Upper lobe of left lung (tissue), 6 donors: ENCODE measurements at regions not wholly inside any gene's neighbourhood (a gene's known extent, or its start where the extent isn't known, plus 50 kb on each side); places are given as distances from the start of the nearest gene placed in this dataset.
A peak's percentile ranks its signal among the peaks of the same experiment; 100 is the strongest.

Experiments
- ATAC-seq, 2 donors: fragments of 200-7000 bp; cut with Tn5 transposase; one replicate each; pipeline ENCODE4 v1.9.1; 2022; ENCODE audit warnings: mild to moderate bottlenecking in 2 of 2, moderate library complexity in 2 of 2; ENCODE audit not compliant: low FRiP score in 2 of 2
- DNase-seq, 2 donors: peaks; one replicate each; pipeline ENCODE4 v3.0.0-alpha.2; 2019 to 2020
- H3K27ac ChIP-seq, 4 donors: fragments of 200-600 bp; sonication (generic); one replicate each; pipeline ENCODE4 v1.5.1; 2016 to 2019
- H3K27me3 ChIP-seq, 4 donors: fragments of 200-600 bp; sonication (generic); one replicate each; pipeline ENCODE4 v1.5.1; 2017 to 2019
- H3K36me3 ChIP-seq, 4 donors: fragments of 200-600 bp; sonication (generic); one replicate each; pipeline ENCODE4 v1.5.1; 2016 to 2019
- H3K4me1 ChIP-seq, 4 donors: fragments of 200-600 bp; sonication (generic); one replicate each; pipeline ENCODE4 v1.5.1; 2018 to 2019
- H3K4me3 ChIP-seq, 4 donors: fragments of 200-600 bp; sonication (generic); one replicate each; pipeline ENCODE4 v1.5.1; 2017 to 2019; ENCODE audit warnings: mild to moderate bottlenecking in 2 of 4, moderate library complexity in 1 of 4
- H3K9me3 ChIP-seq, 4 donors: fragments of 200-600 bp; sonication (generic); one replicate each; pipeline ENCODE4 v1.5.1; 2018 to 2019
- EP300 ChIP-seq, 4 donors: sonication (generic); formaldehyde crosslinking; IDR thresholded peaks; one replicate each; pipeline ENCODE4 v1.5.1; 2017; ENCODE audit warnings: antibody characterized with exemption in 4 of 4, control low read depth in 2 of 4
- POLR2A ChIP-seq, 4 donors: fragments of 450-650 bp; IDR thresholded peaks; one replicate each; pipeline ENCODE4 v1.5.1; 2016 to 2017; ENCODE audit warnings: antibody characterized with exemption in 4 of 4, mild to moderate bottlenecking in 2 of 4
- POLR2AphosphoS5 ChIP-seq, 2 donors: sonication (generic); formaldehyde crosslinking; IDR thresholded peaks; one replicate each; pipeline ENCODE4 v1.5.1; 2017; ENCODE audit warnings: antibody characterized with exemption in 2 of 2
- WGBS, 2 donors: methylation state at CpG; one replicate each; pipeline ENCODE4 v1.1.5; 2017 to 2018; 5-methylcytosine and 5-hydroxymethylcytosine counted together
- TF ChIP-seq, protein P1 (sequence below), 6 experiments: fragments of 450-650 bp in 4 of 6; fragments of 200-600 bp in 2 of 6; sonication (generic) in 2 of 6; IDR thresholded peaks; one replicate each; pipeline ENCODE4 v1.5.1; 2016 to 2019; ENCODE audit warnings: antibody characterized with exemption in 6 of 6
- donor health status: DM: no; HTN: no; CAD: no; lungs with moderate emphysema.
- donor health status: DM: no; HTN: yes; CAD: no; lungs with severe emphysema.

DNA sequence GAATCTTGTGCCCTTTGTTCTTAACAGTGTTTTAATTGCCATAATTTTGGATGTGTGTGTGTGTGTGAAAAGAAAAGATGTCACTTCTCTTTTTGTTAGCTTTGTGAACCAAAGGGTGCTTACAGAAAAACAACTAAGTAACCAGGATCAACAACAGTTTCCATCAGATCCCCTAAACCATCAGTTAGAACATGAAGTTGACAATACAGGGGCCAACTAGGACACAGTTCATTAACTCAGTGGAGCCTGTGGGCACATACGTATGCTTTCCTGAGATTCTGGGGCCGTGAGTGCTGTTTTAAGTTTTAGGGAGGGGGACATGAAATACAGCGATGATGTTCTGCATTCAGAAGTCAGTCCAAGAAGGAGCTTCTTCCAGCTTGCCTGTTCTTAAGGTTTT, 133.6 kb downstream of the TLR5 start:
- Histone ChIP-seq H3K4me3 (no peak overlapping the region), H3K9me3 (no peaks in the 10 kb centered on the region), H3K4me1 (peaks cover 0 to 7% (median 3%) of the 10 kb centered on the region in 4 donors), H3K27ac (no peak overlapping the region), H3K36me3 (peaks cover 0 to 19% (median 4%) of the 10 kb centered on the region in 4 donors), H3K27me3 (no peaks in the 10 kb centered on the region)
- no peak for DNase-seq
- TF ChIP-seq, protein P1, sequence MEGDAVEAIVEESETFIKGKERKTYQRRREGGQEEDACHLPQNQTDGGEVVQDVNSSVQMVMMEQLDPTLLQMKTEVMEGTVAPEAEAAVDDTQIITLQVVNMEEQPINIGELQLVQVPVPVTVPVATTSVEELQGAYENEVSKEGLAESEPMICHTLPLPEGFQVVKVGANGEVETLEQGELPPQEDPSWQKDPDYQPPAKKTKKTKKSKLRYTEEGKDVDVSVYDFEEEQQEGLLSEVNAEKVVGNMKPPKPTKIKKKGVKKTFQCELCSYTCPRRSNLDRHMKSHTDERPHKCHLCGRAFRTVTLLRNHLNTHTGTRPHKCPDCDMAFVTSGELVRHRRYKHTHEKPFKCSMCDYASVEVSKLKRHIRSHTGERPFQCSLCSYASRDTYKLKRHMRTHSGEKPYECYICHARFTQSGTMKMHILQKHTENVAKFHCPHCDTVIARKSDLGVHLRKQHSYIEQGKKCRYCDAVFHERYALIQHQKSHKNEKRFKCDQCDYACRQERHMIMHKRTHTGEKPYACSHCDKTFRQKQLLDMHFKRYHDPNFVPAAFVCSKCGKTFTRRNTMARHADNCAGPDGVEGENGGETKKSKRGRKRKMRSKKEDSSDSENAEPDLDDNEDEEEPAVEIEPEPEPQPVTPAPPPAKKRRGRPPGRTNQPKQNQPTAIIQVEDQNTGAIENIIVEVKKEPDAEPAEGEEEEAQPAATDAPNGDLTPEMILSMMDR (IDR thresholded peaks at IDR 0.05) = no peak
- no peak for TF ChIP-seq EP300 (IDR thresholded peaks at IDR 0.05)
- TF ChIP-seq POLR2A (IDR thresholded peaks at IDR 0.05) = no peak
- no peak for TF ChIP-seq POLR2AphosphoS5 (IDR thresholded peaks at IDR 0.05)
- 61% methylated on average over 3 of the region's 3 CpGs for WGBS, 2 donors
- no peak for ATAC-seq

DNA sequence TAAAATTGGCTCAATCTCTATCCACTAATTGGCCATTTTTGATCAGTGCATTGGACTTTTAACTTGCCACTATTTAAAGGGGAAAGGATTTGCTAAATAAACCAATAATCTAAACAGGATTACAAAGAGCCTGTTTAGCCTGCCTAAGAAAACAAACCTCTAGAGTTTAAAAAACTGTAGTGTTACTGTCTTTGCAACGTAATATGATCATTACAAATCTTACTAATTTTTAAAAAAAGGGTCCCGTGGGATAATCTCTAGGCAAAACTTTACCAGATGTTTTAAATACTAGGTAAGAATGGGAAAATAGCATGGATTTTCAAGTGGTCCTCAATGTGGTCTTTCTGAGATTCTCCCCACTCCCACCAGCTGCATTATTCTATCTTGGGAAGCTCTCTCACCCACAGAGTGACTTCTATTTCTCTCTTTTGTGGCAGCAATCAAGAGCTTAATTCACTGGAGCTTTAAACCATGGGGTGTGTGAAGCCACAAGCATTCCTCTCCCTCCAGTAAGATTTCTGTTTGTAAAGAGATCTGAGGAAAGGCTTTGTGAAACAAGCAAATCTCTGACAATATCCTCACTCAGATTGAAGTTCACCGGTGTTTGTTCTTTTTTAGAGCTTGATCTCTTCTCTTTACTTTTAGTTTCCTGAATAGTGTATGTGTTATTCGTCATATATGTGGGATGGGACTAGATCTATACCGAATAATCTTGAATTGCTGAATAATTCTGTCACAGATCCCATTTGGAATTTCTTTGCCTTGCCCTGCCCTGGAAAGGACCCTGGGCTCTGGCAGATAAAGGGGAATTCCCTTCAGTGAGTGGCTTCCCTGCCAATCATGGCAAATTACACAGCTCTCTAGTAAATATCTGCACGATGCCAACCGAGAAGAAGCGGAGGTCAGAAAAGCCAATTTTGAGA, 132.2 kb downstream of the TLR5 start:
- no peaks in the 10 kb centered on the region for H3K9me3 ChIP-seq
- 43 to 45% methylated on average over 8 of the region's 8 CpGs for WGBS, 2 donors
- peak in 1 of 2 donors; percentile 42 for ATAC-seq
- TF ChIP-seq POLR2A (IDR thresholded peaks at IDR 0.05) = no peak
- TF ChIP-seq, protein P1 (IDR thresholded peaks at IDR 0.05) = no peak
- TF ChIP-seq POLR2AphosphoS5 (IDR thresholded peaks at IDR 0.05) = no peak
- no peak for TF ChIP-seq EP300 (IDR thresholded peaks at IDR 0.05)
- peaks cover 0 to 6% (median 0%) of the 10 kb centered on the region in 4 donors for H3K36me3 ChIP-seq
- H3K4me1 ChIP-seq = peaks cover 0 to 7% (median 3%) of the 10 kb centered on the region in 4 donors
- H3K27ac ChIP-seq = peak overlapping the region in 1 of 4 donors; percentile 36
- DNase-seq = no peak
- no peaks in the 10 kb centered on the region for H3K27me3 ChIP-seq
- H3K4me3 ChIP-seq = no peak overlapping the region

DNA sequence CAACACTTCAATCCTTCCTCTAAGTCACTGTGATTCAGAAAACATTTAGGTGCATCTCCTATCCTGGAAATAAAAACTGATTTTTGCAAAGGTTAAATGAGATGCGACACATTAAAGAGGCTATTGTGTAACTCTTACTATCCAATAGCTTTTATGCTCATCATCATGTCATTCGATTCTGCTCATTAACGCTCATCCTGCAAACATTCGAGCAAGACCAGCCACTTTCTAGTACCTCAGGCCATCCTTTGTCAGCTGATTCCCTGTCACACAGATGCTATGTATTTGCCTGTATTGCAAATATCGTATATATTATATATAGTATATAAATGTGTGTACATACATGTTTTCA, 131.6 kb downstream of the TLR5 start:
- TF ChIP-seq POLR2A (IDR thresholded peaks at IDR 0.05) (no peak), POLR2AphosphoS5 (IDR thresholded peaks at IDR 0.05) (no peak), EP300 (IDR thresholded peaks at IDR 0.05) (no peak)
- TF ChIP-seq, protein P1 (IDR thresholded peaks at IDR 0.05) = no peak
- no peak for DNase-seq
- H3K36me3 ChIP-seq = peaks cover 0 to 2% (median 0%) of the 10 kb centered on the region in 4 donors
- no peak overlapping the region for H3K4me3 ChIP-seq
- WGBS, 2 donors = 71 to 83% methylated on average over 5 of the region's 5 CpGs
- no peaks in the 10 kb centered on the region for H3K9me3 ChIP-seq
- H3K27ac ChIP-seq = peak overlapping the region in 1 of 4 donors; percentile 36
- ATAC-seq = no peak
- H3K4me1 ChIP-seq = peaks cover 0 to 7% (median 3%) of the 10 kb centered on the region in 4 donors
- no peaks in the 10 kb centered on the region for H3K27me3 ChIP-seq

DNA sequence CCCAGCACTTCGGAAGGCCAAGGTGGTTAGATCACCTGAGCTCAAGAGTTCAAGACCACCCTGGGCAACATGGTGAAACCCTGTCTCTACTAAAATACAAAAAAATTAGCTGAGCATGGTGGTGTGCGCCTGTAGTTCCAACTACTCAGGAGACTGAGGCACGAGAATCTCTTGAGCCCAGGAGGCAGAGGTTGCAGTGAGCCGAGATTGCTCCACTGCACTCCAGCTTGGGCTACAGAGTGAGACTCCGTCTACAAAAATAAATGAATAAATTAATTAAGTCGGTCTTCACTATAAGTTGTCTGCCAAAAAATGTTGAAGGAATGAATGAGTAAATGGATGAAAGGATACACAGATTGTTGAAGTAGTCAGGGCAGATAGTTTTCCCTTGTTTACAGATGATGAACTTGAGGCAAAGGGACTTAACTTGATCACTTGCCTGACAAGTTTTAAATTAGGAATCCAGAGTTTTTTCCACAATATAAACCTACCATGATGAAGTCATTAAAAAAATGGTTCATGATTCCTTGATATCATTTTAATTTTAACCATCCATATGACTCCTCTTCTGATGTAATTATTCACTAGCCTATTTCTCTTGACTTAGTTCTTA, 130.8 kb downstream of the TLR5 start:
- Histone ChIP-seq H3K9me3 (no peaks in the 10 kb centered on the region), H3K27ac (no peak overlapping the region), H3K27me3 (no peaks in the 10 kb centered on the region), H3K4me3 (no peak overlapping the region), H3K36me3 (no peaks in the 10 kb centered on the region), H3K4me1 (peaks cover 5 to 13% (median 9%) of the 10 kb centered on the region in 4 donors)
- TF ChIP-seq, protein P1 (IDR thresholded peaks at IDR 0.05) = no peak
- no peak for TF ChIP-seq POLR2AphosphoS5 (IDR thresholded peaks at IDR 0.05)
- TF ChIP-seq EP300 (IDR thresholded peaks at IDR 0.05) = no peak
- TF ChIP-seq POLR2A (IDR thresholded peaks at IDR 0.05) = no peak
- DNase-seq = no peak
- 86 to 91% methylated on average over 6 of the region's 6 CpGs for WGBS, 2 donors
- ATAC-seq = no peak
